ENCODE measurements at regions not wholly inside any gene's neighbourhood (a gene's known extent, or its start where the extent isn't known, plus 50 kb on each side); places are given as distances from the start of the nearest gene placed in this dataset.

DNA sequence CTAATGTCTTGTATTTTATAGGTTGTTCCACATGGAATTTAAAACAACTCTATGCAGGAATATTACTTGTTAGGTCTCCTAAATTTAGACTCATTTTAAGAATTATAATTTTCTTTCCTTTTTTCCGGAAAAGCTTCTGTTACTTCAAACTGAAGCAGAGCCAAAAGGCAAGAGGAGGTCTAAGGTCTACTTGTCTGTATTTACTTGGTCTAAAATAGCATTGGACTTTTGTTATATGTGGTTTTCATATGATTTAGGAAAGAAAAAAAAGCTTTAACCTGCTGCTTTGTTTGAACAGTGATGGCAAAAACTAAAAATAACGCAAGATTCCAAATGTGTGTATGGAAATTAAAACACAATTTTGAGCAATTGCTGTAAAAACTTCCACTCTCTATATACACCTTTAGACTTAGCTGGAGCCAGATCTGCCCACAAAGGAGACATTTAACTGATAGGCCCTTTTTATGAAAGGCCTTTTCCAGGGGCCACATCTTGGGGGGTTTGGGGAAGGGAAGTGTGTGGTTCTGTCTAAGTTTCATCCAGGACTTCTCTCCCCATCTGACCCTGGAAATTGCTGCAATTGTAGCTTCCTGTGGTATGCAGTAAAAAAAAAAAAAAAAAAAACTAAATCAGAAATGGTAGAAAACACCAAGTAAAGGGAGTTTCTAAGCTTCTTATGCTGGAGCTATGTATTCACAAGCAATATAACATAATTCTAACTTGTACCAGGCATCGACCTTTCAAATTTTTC lies 307.7 kb upstream of the MEF2C start:
- no peak overlapping the region for H3K27ac ChIP-seq (ENCODE audit: low read length)
- no peak overlapping the region for H3K4me2 ChIP-seq (ENCODE audit: low read depth, low read length, poor library complexity, severe bottlenecking)
- no peak overlapping the region for H3K9ac ChIP-seq (ENCODE audit: low read length)
- H3K79me2 ChIP-seq (ENCODE audit: low read length), result no peaks in the 10 kb centered on the region
- H3K9me3 ChIP-seq (ENCODE audit: low read length), result no peaks in the 10 kb centered on the region
- H4K20me1 ChIP-seq (ENCODE audit: insufficient read depth, low read depth, low read length), result no peaks in the 10 kb centered on the region
- no peaks in the 10 kb centered on the region for H3K27me3 ChIP-seq (ENCODE audit: low read length)
- H3K4me3 ChIP-seq (ENCODE audit: low read length), result no peak overlapping the region
- H3K36me3 ChIP-seq (ENCODE audit: insufficient read depth, low read length), result no peaks in the 10 kb centered on the region
- H2AFZ ChIP-seq (ENCODE audit: low read length), result no peak overlapping the region
- DNase-seq, result no peak
- no peaks in the 10 kb centered on the region for H3K4me1 ChIP-seq (ENCODE audit: low read length)
- H3K9me2 ChIP-seq (replicated peaks; ENCODE audit: insufficient read depth, low read length), result no peaks in the 10 kb centered on the region

DNA sequence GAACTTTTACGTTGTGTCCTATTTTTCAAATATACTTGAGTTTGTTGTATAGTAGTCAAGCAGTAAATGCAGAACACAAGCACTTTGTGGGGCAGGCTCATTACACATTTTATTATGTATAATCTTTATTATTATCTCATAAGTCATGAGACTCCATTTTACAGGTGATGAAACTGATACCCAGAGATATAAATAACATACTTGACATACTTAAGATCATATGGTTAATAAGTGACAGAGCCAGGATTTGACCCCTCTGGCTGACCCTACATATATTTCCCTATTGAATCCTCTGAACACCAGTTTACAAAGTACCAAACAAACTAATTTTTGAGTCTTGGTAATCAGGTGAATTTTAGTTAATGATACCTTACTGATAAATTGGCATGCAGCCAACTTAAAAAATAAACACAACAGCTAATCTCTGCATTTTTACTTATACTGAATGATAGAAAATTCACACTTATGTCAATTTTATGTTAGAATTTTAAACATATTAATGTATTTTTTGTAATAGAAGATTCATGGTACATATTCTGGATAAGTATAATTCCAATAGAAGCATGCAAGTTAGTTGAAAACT lies 305.0 kb upstream of the MEF2C start:
- H3K9ac ChIP-seq (ENCODE audit: low read length), result no peak overlapping the region
- DNase-seq, result no peak
- H3K4me2 ChIP-seq (ENCODE audit: low read depth, low read length, poor library complexity, severe bottlenecking), result no peak overlapping the region
- H3K9me2 ChIP-seq (replicated peaks; ENCODE audit: insufficient read depth, low read length), result no peaks in the 10 kb centered on the region
- no peaks in the 10 kb centered on the region for H3K27me3 ChIP-seq (ENCODE audit: low read length)
- no peaks in the 10 kb centered on the region for H4K20me1 ChIP-seq (ENCODE audit: insufficient read depth, low read depth, low read length)
- H3K9me3 ChIP-seq (ENCODE audit: low read length), result no peaks in the 10 kb centered on the region
- no peaks in the 10 kb centered on the region for H3K79me2 ChIP-seq (ENCODE audit: low read length)
- no peak overlapping the region for H2AFZ ChIP-seq (ENCODE audit: low read length)
- H3K36me3 ChIP-seq (ENCODE audit: insufficient read depth, low read length), result no peaks in the 10 kb centered on the region
- H3K4me3 ChIP-seq (ENCODE audit: low read length), result no peak overlapping the region
- no peaks in the 10 kb centered on the region for H3K4me1 ChIP-seq (ENCODE audit: low read length)
- H3K27ac ChIP-seq (ENCODE audit: low read length), result no peak overlapping the region

DNA sequence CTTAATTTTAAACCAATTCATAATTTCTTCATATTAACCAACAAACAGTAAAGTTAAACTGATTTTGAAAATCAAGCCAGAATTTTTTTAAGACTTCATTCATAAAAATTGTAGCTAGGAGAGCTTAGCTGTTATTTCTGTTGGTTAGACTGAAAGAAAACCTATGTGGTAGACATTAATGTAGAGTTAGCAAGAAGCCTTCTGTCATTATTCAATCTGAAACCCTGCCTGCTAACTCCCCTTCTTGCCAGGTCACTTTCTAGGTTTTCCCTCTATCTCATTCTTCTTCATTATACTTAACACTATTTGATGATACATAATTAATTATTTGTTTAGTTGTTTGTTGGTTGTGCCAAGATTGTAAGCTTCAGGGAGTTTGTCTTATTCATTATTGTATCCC lies 304.3 kb upstream of the MEF2C start:
- no peaks in the 10 kb centered on the region for H3K9me3 ChIP-seq (ENCODE audit: low read length)
- no peaks in the 10 kb centered on the region for H3K4me1 ChIP-seq (ENCODE audit: low read length)
- H3K4me3 ChIP-seq (ENCODE audit: low read length), result no peak overlapping the region
- no peak overlapping the region for H3K9ac ChIP-seq (ENCODE audit: low read length)
- no peaks in the 10 kb centered on the region for H3K79me2 ChIP-seq (ENCODE audit: low read length)
- no peak overlapping the region for H3K4me2 ChIP-seq (ENCODE audit: low read depth, low read length, poor library complexity, severe bottlenecking)
- H3K36me3 ChIP-seq (ENCODE audit: insufficient read depth, low read length), result no peaks in the 10 kb centered on the region
- no peak overlapping the region for H2AFZ ChIP-seq (ENCODE audit: low read length)
- H4K20me1 ChIP-seq (ENCODE audit: insufficient read depth, low read depth, low read length), result no peaks in the 10 kb centered on the region
- H3K27me3 ChIP-seq (ENCODE audit: low read length), result no peaks in the 10 kb centered on the region
- DNase-seq, result no peak
- no peak overlapping the region for H3K27ac ChIP-seq (ENCODE audit: low read length)
- no peaks in the 10 kb centered on the region for H3K9me2 ChIP-seq (replicated peaks; ENCODE audit: insufficient read depth, low read length)

DNA sequence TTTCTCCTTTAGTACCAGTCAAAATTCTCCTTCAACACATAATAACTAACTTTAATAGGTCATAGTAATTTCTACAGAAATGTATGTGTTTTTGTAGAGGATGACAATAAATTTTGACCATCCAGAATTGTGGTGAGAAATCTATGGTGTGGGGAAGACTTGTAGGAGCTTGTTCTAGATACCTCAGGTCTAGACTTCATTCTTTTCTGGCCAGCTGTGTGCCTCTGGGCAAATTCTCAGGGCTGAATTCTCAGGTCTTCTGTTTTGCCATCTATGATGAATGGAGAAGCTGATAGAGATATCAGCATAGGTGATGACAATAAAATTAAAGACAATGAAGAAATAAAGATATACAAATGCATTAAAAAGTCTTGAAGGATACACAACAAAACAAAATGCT lies 298.6 kb upstream of the MEF2C start:
- no peak for DNase-seq
- no peak overlapping the region for H2AFZ ChIP-seq (ENCODE audit: low read length)
- no peaks in the 10 kb centered on the region for H3K27me3 ChIP-seq (ENCODE audit: low read length)
- no peak overlapping the region for H3K27ac ChIP-seq (ENCODE audit: low read length)
- no peaks in the 10 kb centered on the region for H3K36me3 ChIP-seq (ENCODE audit: insufficient read depth, low read length)
- H4K20me1 ChIP-seq (ENCODE audit: insufficient read depth, low read depth, low read length), result no peaks in the 10 kb centered on the region
- H3K4me2 ChIP-seq (ENCODE audit: low read depth, low read length, poor library complexity, severe bottlenecking), result no peak overlapping the region
- no peaks in the 10 kb centered on the region for H3K9me3 ChIP-seq (ENCODE audit: low read length)
- no peaks in the 10 kb centered on the region for H3K9me2 ChIP-seq (replicated peaks; ENCODE audit: insufficient read depth, low read length)
- no peaks in the 10 kb centered on the region for H3K4me1 ChIP-seq (ENCODE audit: low read length)
- H3K79me2 ChIP-seq (ENCODE audit: low read length), result no peaks in the 10 kb centered on the region
- H3K4me3 ChIP-seq (ENCODE audit: low read length), result no peak overlapping the region
- H3K9ac ChIP-seq (ENCODE audit: low read length), result no peak overlapping the region

DNA sequence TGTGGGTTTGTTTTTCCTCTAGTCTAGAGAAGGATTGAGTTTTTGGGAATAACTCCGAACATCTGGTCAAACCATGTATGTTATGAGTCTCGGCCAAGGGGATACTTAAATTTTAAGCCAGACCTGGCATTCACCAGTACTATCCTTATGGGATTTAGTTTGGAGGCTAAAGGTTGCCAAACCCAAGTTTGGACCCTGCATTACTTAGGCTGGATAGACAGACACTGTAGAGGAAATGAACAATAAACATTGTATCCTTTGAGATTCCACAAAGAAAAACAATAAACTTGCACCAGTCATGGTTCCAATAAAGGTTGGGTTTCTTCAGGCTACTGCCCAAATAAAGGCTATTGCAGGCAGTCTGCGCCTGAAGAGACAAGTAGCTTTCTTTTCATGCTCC lies 296.7 kb upstream of the MEF2C start:
- no peaks in the 10 kb centered on the region for H4K20me1 ChIP-seq (ENCODE audit: insufficient read depth, low read depth, low read length)
- no peak overlapping the region for H3K4me2 ChIP-seq (ENCODE audit: low read depth, low read length, poor library complexity, severe bottlenecking)
- no peaks in the 10 kb centered on the region for H3K27me3 ChIP-seq (ENCODE audit: low read length)
- H3K27ac ChIP-seq (ENCODE audit: low read length), result no peak overlapping the region
- no peak overlapping the region for H3K4me3 ChIP-seq (ENCODE audit: low read length)
- no peaks in the 10 kb centered on the region for H3K79me2 ChIP-seq (ENCODE audit: low read length)
- H3K4me1 ChIP-seq (ENCODE audit: low read length), result no peaks in the 10 kb centered on the region
- H2AFZ ChIP-seq (ENCODE audit: low read length), result no peak overlapping the region
- no peaks in the 10 kb centered on the region for H3K36me3 ChIP-seq (ENCODE audit: insufficient read depth, low read length)
- DNase-seq, result no peak
- no peak overlapping the region for H3K9ac ChIP-seq (ENCODE audit: low read length)
- no peaks in the 10 kb centered on the region for H3K9me2 ChIP-seq (replicated peaks; ENCODE audit: insufficient read depth, low read length)
- H3K9me3 ChIP-seq (ENCODE audit: low read length), result no peaks in the 10 kb centered on the region

DNA sequence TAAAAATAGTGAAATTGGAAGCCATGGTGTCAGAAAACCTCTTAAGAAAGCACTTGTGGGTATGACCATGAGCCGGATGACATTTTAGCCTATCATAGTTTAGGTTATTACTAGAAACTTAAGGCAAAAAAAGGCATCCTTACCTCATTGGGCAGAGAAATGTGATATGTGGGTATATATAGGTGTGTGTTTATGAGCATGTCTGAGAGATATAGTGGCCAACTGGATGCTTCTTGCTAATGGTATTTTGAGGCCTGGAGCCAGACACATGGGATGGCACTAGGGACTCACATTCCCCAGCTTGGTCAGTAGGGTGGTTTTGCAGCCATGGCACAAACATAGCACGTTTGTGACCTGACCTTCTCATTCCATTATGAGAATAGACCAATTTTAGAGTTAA lies 295.6 kb upstream of the MEF2C start:
- no peaks in the 10 kb centered on the region for H3K4me1 ChIP-seq (ENCODE audit: low read length)
- no peak overlapping the region for H2AFZ ChIP-seq (ENCODE audit: low read length)

DNA sequence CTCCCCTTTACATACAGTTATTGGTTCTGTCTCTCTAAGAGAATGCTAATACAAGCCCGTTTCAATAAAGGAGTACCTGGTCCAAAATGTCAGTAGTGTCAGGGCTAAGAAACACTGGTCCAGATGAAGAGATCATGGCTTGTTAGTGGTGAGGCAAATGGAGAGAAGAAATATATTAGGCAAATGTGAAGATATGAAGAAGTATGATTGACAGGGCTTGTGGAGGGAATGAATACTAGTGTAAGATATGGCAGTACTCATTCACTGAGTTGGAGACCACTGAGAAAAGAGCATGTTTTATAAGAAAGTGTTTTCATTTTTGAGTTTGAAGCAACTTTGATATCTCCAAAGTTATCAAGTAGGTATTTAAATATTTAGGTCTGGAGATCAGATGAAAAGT lies 290.5 kb upstream of the MEF2C start:
- Histone ChIP-seq H2AFZ (ENCODE audit: low read length) (no peak overlapping the region), H3K4me1 (ENCODE audit: low read length) (no peaks in the 10 kb centered on the region), H4K20me1 (ENCODE audit: insufficient read depth, low read depth, low read length) (no peaks in the 10 kb centered on the region), H3K4me3 (ENCODE audit: low read length) (no peak overlapping the region), H3K9me2 (replicated peaks; ENCODE audit: insufficient read depth, low read length) (no peaks in the 10 kb centered on the region), H3K79me2 (ENCODE audit: low read length) (no peaks in the 10 kb centered on the region), H3K27ac (ENCODE audit: low read length) (no peak overlapping the region), H3K4me2 (ENCODE audit: low read depth, low read length, poor library complexity, severe bottlenecking) (no peak overlapping the region), H3K27me3 (ENCODE audit: low read length) (no peaks in the 10 kb centered on the region), H3K36me3 (ENCODE audit: insufficient read depth, low read length) (no peaks in the 10 kb centered on the region), H3K9ac (ENCODE audit: low read length) (no peak overlapping the region), H3K9me3 (ENCODE audit: low read length) (no peaks in the 10 kb centered on the region)
- no peak for DNase-seq

More for the DNA sequence above, 295.6 kb upstream of the MEF2C start:
- Histone ChIP-seq H3K4me3 (ENCODE audit: low read length) (no peak overlapping the region), H3K9me3 (ENCODE audit: low read length) (no peaks in the 10 kb centered on the region), H3K36me3 (ENCODE audit: insufficient read depth, low read length) (no peaks in the 10 kb centered on the region), H3K27ac (ENCODE audit: low read length) (no peak overlapping the region), H3K9ac (ENCODE audit: low read length) (no peak overlapping the region), H3K9me2 (replicated peaks; ENCODE audit: insufficient read depth, low read length) (no peaks in the 10 kb centered on the region), H3K79me2 (ENCODE audit: low read length) (no peaks in the 10 kb centered on the region), H3K27me3 (ENCODE audit: low read length) (no peaks in the 10 kb centered on the region), H4K20me1 (ENCODE audit: insufficient read depth, low read depth, low read length) (no peaks in the 10 kb centered on the region), H3K4me2 (ENCODE audit: low read depth, low read length, poor library complexity, severe bottlenecking) (no peak overlapping the region)
- DNase-seq, result no peak

DNA sequence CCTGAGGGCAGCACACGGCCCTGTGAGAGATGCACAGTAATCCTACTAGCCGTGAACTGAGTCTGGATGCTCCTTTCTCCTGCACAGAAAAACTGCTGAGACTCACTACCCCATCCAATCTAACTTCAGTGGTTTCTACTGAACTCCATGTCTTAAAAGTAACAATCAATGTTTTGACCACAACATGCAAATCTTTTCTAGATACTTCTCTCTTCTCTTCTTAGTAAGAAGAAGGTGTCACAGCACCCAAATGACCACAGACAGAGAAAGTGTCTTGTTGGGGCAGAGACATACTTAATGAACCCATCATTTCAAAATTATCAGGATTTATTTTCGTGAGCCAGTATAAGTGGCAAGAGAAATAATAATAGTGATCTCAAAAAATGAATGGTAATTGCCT lies 285.8 kb upstream of the MEF2C start:
- Histone ChIP-seq H3K79me2 (ENCODE audit: low read length) (no peaks in the 10 kb centered on the region), H3K27me3 (ENCODE audit: low read length) (no peaks in the 10 kb centered on the region), H2AFZ (ENCODE audit: low read length) (no peak overlapping the region), H3K4me2 (ENCODE audit: low read depth, low read length, poor library complexity, severe bottlenecking) (no peak overlapping the region), H3K4me3 (ENCODE audit: low read length) (no peak overlapping the region), H3K4me1 (ENCODE audit: low read length) (no peaks in the 10 kb centered on the region), H3K9me2 (replicated peaks; ENCODE audit: insufficient read depth, low read length) (no peaks in the 10 kb centered on the region), H3K9ac (ENCODE audit: low read length) (no peak overlapping the region), H3K36me3 (ENCODE audit: insufficient read depth, low read length) (no peaks in the 10 kb centered on the region), H3K27ac (ENCODE audit: low read length) (no peak overlapping the region), H3K9me3 (ENCODE audit: low read length) (no peaks in the 10 kb centered on the region), H4K20me1 (ENCODE audit: insufficient read depth, low read depth, low read length) (no peaks in the 10 kb centered on the region)
- no peak for DNase-seq

Data from Karpas-422 (cell line).